ENCODE measurements at regions not wholly inside any gene's neighbourhood (a gene's known extent, or its start where the extent isn't known, plus 50 kb on each side); places are given as distances from the start of the nearest gene placed in this dataset.

DNA sequence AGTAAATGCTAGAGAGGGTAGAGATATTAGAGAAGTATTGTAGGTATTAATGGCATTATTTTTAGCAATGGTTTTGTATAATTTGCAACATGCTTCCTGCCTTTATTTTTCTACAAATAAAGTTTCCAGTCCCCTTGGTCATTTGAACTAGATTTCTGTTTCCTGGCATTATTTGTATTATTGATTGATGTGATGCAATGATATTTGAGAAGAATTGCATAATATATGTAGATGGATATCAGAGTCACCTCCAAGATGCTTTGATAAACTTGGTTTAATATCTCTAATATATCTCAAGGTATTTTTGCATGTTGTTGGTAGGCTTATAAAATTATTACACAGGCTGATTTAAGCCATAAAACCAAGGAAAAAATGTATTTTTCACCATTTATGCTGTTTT, 1054.5 kb downstream of the SLITRK1 start:
- no peak for ATAC-seq (replicated peaks)
- no peaks in the 10 kb centered on the region for H3K36me3 Mint-ChIP-seq (ENCODE audit: low read depth)
- no peaks in the 10 kb centered on the region for H3K4me1 Mint-ChIP-seq
- H3K27ac Mint-ChIP-seq: no peak overlapping the region
- H3K27me3 Mint-ChIP-seq: no peaks in the 10 kb centered on the region
- peaks cover 3% of the 10 kb centered on the region for H3K9me3 Mint-ChIP-seq
- no peak overlapping the region for H3K4me3 Mint-ChIP-seq

DNA sequence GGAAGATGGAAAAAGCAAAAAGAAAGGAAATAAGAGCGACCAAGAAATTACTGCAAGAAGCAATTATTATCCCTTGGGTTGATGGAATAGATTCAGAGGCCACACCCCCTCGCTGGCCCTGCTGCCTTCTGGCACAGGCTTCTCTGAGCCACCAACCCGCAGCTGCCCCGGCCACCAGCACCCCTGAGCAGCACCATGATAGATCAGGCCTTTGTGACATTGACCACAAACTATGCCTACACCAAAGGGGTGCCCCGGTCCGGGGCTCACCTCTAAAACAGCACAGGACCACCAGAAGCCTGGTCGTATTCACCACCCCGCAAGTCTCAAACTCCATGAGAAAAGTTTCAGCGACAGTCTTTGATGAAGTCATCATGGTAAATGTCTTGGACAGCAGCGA, 1059.3 kb downstream of the SLITRK1 start:
- H3K27ac Mint-ChIP-seq: no peak overlapping the region
- H3K4me1 Mint-ChIP-seq: no peaks in the 10 kb centered on the region
- H3K27me3 Mint-ChIP-seq: no peaks in the 10 kb centered on the region
- peaks cover 6% of the 10 kb centered on the region for H3K9me3 Mint-ChIP-seq
- H3K36me3 Mint-ChIP-seq (ENCODE audit: low read depth): no peaks in the 10 kb centered on the region
- no peak overlapping the region for H3K4me3 Mint-ChIP-seq
- ATAC-seq (replicated peaks): no peak

DNA sequence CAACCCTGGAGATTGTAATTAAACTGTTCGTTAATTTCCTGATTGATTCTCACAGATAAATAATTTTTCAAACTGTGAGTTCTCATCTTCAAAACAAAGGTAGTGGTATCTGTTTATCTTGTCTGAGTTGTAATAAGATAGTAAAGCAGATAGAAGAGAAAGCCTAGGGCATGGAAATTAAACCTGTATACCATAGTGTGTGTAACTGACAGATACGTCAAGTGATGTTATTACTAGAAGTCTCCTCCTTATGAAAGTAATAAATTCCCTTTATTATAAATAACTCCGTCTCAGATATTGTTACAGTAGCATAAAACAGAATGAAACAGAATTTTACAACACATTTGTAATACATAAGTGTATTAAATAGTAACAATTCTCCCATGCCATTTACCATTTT, 1065.1 kb downstream of the SLITRK1 start:
- no peak for ATAC-seq (replicated peaks)
- Mint-ChIP-seq H3K4me1 (no peaks in the 10 kb centered on the region), H3K4me3 (no peak overlapping the region), H3K27ac (no peak overlapping the region), H3K9me3 (peaks cover 11% of the 10 kb centered on the region), H3K36me3 (ENCODE audit: low read depth) (no peaks in the 10 kb centered on the region), H3K27me3 (no peaks in the 10 kb centered on the region)

DNA sequence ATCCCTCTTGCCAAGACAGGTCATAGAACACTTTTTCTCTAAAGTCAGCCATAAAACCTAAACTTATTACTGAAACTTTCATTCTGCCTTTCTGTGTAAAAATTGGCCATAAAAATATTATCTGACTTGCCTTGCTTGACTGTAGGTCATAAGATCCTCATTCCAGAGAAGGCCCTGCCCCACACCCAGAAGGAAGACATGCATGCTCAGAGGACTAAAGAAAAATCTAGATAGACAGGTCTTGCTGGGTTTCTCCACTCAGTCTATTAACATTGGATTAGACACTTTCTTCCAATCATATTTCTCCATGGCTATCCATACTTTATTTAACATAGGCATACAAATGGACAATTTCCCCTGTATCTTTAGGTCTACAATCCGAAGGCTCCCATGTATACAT, 1066.5 kb downstream of the SLITRK1 start:
- H3K27ac Mint-ChIP-seq: no peak overlapping the region
- no peak overlapping the region for H3K4me3 Mint-ChIP-seq
- ATAC-seq (replicated peaks): no peak
- H3K4me1 Mint-ChIP-seq: no peaks in the 10 kb centered on the region
- peaks cover 16% of the 10 kb centered on the region for H3K9me3 Mint-ChIP-seq
- no peaks in the 10 kb centered on the region for H3K36me3 Mint-ChIP-seq (ENCODE audit: low read depth)
- no peaks in the 10 kb centered on the region for H3K27me3 Mint-ChIP-seq

DNA sequence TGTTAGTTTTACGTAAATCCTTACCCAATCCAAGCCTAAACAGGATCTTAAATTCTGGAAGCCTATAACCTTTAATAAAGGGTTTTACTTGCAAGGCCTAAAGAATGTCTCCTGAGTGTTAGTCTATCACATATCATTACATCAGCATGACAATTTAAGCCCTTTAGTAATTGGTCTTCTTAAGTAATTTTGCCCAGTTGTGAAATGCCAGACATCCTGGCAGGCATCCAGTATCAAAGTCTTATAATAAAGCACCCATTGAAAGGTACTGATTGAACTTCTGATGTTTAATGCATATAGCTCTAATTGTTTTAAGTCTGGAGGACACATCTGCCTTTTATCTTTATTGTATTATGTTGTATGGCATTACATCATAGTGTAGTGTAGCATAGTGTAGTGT, 1078.9 kb downstream of the SLITRK1 start:
- H3K4me1 Mint-ChIP-seq: no peaks in the 10 kb centered on the region

DNA sequence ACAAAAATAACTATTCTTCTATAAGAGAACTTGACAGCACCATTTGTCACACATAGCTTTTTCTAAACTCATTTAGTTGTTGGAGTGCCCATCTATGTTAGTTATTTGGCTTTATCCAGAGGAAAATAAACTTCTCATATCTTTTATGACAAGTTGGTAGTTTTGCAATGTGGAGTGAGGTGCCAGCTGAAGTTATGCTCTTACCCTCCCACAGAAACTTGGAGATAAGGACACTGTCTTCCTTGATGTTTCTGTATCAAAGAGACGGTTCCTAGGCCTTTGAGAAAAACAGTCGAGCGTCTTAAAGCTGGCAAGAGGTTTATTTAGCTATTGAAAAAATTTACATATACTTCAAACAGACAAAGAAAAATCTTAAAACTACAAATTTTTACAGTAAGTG, 1079.7 kb downstream of the SLITRK1 start:
- no peaks in the 10 kb centered on the region for H3K4me1 Mint-ChIP-seq
- H3K4me3 Mint-ChIP-seq: no peak overlapping the region
- ATAC-seq (replicated peaks): no peak
- no peaks in the 10 kb centered on the region for H3K36me3 Mint-ChIP-seq (ENCODE audit: low read depth)
- peaks cover 15% of the 10 kb centered on the region for H3K9me3 Mint-ChIP-seq
- H3K27ac Mint-ChIP-seq: no peak overlapping the region
- no peaks in the 10 kb centered on the region for H3K27me3 Mint-ChIP-seq

More for the DNA sequence above, 1078.9 kb downstream of the SLITRK1 start:
- no peak overlapping the region for H3K27ac Mint-ChIP-seq
- H3K36me3 Mint-ChIP-seq (ENCODE audit: low read depth): no peaks in the 10 kb centered on the region
- ATAC-seq (replicated peaks): no peak
- H3K9me3 Mint-ChIP-seq: peaks cover 15% of the 10 kb centered on the region
- no peak overlapping the region for H3K4me3 Mint-ChIP-seq
- no peaks in the 10 kb centered on the region for H3K27me3 Mint-ChIP-seq

DNA sequence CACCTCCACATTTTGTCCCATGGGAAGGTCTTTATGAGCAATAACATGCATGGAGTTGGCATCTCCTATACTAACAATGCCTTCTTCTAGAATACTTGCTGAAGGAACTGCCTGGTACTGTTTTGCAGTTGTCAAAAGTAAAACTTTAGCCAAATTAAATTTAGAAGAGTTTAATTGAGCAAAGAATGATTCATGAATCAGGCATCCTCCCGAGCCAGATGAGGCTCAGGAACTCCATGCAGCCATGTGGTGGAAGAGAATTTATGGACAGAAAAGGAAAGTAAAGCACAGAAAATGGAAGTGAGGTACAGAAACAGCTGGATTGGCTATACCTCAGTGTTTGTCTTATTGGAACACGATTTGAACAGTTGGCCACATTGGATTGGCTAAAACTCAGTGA, 1081.9 kb downstream of the SLITRK1 start:
- H3K36me3 Mint-ChIP-seq (ENCODE audit: low read depth): no peaks in the 10 kb centered on the region
- H3K4me1 Mint-ChIP-seq: no peaks in the 10 kb centered on the region
- H3K27ac Mint-ChIP-seq: no peak overlapping the region
- H3K9me3 Mint-ChIP-seq: peaks cover 15% of the 10 kb centered on the region
- no peaks in the 10 kb centered on the region for H3K27me3 Mint-ChIP-seq
- no peak overlapping the region for H3K4me3 Mint-ChIP-seq
- no peak for ATAC-seq (replicated peaks)

DNA sequence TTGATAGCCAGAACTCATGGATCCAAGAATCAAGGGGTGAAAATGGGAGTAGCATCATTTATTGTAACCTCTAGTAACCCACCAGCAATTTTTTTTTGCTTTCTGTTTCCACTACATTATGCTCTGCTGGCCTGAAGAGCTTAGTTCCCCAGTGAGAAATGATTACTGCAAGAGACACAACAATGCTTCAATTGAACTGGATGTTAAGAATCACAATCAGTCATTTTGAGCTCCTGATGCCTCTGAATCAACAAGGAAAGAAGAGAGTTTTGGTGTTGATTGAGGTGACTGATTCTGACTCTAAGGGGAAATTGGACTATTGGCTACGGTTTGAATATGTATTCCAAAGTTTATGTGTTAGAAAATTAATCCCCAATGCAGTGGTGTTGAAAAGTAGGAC, 1084.4 kb downstream of the SLITRK1 start:
- H3K9me3 Mint-ChIP-seq: peaks cover 5% of the 10 kb centered on the region
- no peaks in the 10 kb centered on the region for H3K36me3 Mint-ChIP-seq (ENCODE audit: low read depth)
- ATAC-seq (replicated peaks): no peak
- no peak overlapping the region for H3K4me3 Mint-ChIP-seq
- no peaks in the 10 kb centered on the region for H3K4me1 Mint-ChIP-seq
- no peak overlapping the region for H3K27ac Mint-ChIP-seq
- H3K27me3 Mint-ChIP-seq: no peaks in the 10 kb centered on the region

DNA sequence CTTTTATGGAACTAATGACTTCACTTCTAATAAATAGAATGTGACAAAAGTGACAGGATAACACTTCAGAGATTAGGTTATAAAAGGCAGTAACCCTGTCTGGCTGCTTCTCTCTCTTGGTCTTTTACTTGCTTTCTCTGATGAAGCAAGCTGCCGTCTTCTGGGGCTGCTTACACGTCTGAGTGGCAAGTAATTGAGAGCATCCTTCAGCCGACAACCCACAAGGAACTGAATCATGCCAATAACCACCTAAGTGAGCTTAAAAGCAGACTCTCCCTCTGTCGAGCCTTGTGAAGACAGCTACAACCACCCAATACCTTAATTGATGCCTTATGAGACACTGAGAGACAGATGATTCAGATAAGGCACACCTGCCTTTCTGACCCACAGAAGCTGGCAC, 1091.2 kb downstream of the SLITRK1 start:
- H3K36me3 Mint-ChIP-seq (ENCODE audit: low read depth): no peaks in the 10 kb centered on the region

DNA sequence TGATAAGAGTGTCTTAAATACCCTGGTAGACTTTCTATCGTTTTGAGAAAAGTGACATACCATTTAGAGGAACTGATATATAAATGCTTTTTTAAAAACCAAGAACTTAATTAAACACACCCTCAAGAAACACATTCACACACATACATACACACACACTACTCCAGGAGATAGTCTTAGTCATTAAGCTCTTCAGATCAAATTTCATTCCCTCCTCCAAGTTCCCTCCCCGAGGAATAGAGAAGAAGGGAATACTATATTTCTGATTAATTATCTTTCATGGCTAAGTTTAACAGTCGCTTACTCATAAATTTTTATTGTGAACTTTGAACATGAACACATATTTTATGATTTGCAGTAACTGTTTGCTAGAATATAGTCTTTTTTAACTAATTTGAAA, 1109.5 kb downstream of the SLITRK1 start:
- no peak for ATAC-seq (replicated peaks)

More for the DNA sequence above, 1091.2 kb downstream of the SLITRK1 start:
- Mint-ChIP-seq H3K27me3 (no peaks in the 10 kb centered on the region), H3K27ac (no peak overlapping the region), H3K4me1 (no peaks in the 10 kb centered on the region), H3K4me3 (no peak overlapping the region), H3K9me3 (no peaks in the 10 kb centered on the region)
- no peak for ATAC-seq (replicated peaks)

DNA sequence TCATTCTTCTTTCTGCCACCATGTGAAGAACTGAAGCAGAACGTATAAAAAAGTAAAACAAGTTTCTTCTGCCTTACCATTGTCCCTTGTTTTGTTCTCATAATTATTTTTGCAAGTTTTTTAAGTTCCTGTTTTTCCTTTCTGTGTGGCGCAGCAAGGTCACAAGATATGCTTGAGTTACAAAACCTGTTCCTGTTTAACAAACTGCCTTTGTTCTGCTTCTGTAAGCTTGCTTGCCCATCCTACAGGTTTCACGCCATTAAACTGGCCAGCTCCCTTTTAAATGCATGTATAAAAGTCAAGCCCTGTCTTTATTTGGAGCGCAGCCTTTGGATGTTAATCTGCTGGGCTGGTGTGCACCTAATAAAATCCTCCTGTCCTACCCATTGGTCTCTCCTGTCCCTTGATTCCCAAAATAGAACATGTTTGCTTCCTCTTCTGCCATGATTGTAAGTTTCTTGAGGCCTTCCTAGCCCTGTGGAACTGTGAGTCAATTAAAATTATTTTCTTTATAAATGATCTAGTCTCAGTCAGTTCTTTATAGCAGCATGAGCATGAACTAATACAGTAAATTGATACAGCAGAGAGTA, 1115.4 kb downstream of the SLITRK1 start:
- H3K9me3 Mint-ChIP-seq: peaks cover 11% of the 10 kb centered on the region
- H3K27ac Mint-ChIP-seq: no peak overlapping the region
- H3K4me3 Mint-ChIP-seq: no peak overlapping the region
- no peaks in the 10 kb centered on the region for H3K4me1 Mint-ChIP-seq
- H3K36me3 Mint-ChIP-seq (ENCODE audit: low read depth): no peaks in the 10 kb centered on the region
- H3K27me3 Mint-ChIP-seq: no peaks in the 10 kb centered on the region
- no peak for ATAC-seq (replicated peaks)

More for the DNA sequence above, 1109.5 kb downstream of the SLITRK1 start:
- H3K4me3 Mint-ChIP-seq: no peak overlapping the region
- H3K27me3 Mint-ChIP-seq: no peaks in the 10 kb centered on the region
- H3K36me3 Mint-ChIP-seq (ENCODE audit: low read depth): no peaks in the 10 kb centered on the region
- no peak overlapping the region for H3K27ac Mint-ChIP-seq
- peaks cover 4% of the 10 kb centered on the region for H3K9me3 Mint-ChIP-seq
- H3K4me1 Mint-ChIP-seq: no peaks in the 10 kb centered on the region

DNA sequence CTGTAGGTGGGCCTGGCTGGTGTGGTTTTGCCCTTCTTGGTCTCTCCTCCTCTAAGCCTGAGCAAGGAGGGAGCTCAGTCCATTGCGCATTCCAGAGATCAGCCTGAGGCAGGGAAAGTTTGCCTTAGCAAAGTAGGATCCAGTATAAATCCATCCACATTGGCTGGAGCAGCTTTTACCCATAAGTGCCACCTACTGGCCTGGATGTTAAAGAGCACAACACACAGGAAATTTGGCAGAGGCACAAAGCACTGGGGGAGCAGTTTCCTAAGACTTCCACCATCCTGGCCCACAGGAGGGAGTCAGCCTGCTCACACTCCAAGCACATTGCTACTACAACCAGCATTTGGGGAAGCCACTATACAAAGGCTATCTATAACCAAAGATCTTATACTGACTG, 1124.2 kb downstream of the SLITRK1 start:
- no peaks in the 10 kb centered on the region for H3K4me1 Mint-ChIP-seq
- no peaks in the 10 kb centered on the region for H3K36me3 Mint-ChIP-seq (ENCODE audit: low read depth)
- H3K4me3 Mint-ChIP-seq: no peak overlapping the region
- no peak for ATAC-seq (replicated peaks)
- no peaks in the 10 kb centered on the region for H3K27me3 Mint-ChIP-seq
- peaks cover 5% of the 10 kb centered on the region for H3K9me3 Mint-ChIP-seq
- H3K27ac Mint-ChIP-seq: no peak overlapping the region

DNA sequence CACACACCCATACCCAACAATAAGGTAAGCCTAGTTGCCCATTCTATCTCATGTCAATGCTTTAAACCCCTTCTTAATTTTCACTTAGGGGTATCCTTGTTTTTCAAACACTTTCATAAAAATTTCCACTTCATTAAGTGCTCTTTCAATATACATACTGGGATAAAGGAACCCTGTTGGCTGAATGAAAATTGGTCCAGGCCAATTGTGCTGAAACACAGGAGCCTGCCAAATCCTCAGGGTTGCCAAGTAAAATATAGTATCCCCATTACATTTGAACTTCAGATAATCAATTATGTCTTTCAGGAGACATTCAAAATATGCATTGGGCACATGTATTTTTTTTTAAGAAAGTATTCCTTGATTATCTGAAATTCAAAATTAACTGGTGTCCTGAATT, 1131.1 kb downstream of the SLITRK1 start:
- H3K36me3 Mint-ChIP-seq (ENCODE audit: low read depth): no peaks in the 10 kb centered on the region
- ATAC-seq (replicated peaks): no peak
- no peaks in the 10 kb centered on the region for H3K9me3 Mint-ChIP-seq
- no peak overlapping the region for H3K27ac Mint-ChIP-seq
- H3K4me3 Mint-ChIP-seq: no peak overlapping the region
- no peaks in the 10 kb centered on the region for H3K4me1 Mint-ChIP-seq
- no peaks in the 10 kb centered on the region for H3K27me3 Mint-ChIP-seq

DNA sequence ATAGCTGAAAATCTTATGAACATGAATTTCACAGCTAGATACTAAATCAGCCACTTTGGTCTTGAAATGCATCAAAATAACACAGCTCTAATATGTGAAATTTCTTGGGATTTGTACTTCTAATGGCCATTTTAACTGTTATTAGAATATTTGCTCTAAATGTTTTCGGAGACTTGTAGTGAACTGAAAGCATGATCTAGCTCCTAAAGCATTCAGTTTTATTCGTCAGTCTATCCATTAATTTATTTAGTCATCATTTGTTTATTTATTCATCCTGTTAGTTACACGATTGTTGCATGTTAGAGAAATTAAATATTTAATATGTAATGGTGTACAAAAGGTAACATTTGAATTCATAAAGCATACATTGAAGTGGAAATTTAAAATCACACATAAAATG, 1132.7 kb downstream of the SLITRK1 start:
- ATAC-seq (replicated peaks): no peak
- Mint-ChIP-seq H3K9me3 (no peaks in the 10 kb centered on the region), H3K27ac (no peak overlapping the region), H3K36me3 (ENCODE audit: low read depth) (no peaks in the 10 kb centered on the region), H3K4me1 (no peaks in the 10 kb centered on the region), H3K4me3 (no peak overlapping the region), H3K27me3 (no peaks in the 10 kb centered on the region)

DNA sequence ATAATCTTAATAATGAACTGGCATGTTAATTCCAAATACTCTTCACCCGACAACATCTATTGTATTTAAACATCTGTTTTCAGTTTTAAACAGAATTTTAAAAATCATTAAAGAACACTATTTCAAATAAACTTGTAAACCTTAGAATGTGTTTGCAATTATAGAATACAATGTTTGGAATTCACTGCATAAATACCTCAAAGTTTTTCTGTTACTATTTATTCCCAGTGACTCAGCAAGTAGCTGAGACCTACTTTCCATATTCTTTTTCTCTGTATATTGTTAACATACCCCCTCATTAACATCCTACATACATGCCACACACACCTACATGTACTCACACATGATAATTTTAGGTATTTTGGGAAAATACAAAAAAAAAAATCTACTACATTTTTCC, 1134.3 kb downstream of the SLITRK1 start:
- Mint-ChIP-seq H3K9me3 (peaks cover 4% of the 10 kb centered on the region), H3K27ac (no peak overlapping the region), H3K4me1 (no peaks in the 10 kb centered on the region), H3K4me3 (no peak overlapping the region), H3K36me3 (ENCODE audit: low read depth) (no peaks in the 10 kb centered on the region), H3K27me3 (no peaks in the 10 kb centered on the region)
- ATAC-seq (replicated peaks): no peak

DNA sequence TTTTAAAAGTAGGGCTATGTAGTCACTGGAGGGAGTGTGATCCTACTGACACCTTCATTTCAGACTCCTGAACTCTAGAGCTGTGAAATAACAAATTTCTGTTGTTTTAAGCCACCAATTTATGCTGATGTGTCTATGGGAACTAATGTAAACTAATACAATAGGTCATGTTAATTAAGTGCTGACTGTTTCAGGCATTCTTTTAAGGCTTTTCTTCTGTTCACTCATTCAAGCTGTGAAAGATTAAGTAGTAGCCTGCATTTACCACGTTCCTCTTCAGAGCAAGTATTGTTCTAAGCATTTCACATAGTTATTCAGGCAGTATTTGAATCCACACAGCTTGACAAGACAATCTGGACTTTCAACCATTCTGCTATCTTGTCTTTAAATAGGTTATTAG, 1135.0 kb downstream of the SLITRK1 start:
- Mint-ChIP-seq H3K27me3 (no peaks in the 10 kb centered on the region), H3K4me1 (no peaks in the 10 kb centered on the region), H3K36me3 (ENCODE audit: low read depth) (no peaks in the 10 kb centered on the region), H3K4me3 (no peak overlapping the region), H3K27ac (no peak overlapping the region), H3K9me3 (peaks cover 4% of the 10 kb centered on the region)
- ATAC-seq (replicated peaks): no peak

All from activated T-helper 17 cell treated with anti-CD3 and anti-CD28 coated beads, Interleukin-2, amount 50 U/mL, for 72 hours (primary cell).